SK-N-SH treated with all-trans-retinoic acid at 6 μM for 48 hours (cell line): ENCODE measurements at regions not wholly inside any gene's neighbourhood (a gene's known extent, or its start where the extent isn't known, plus 50 kb on each side); places are given as distances from the start of the nearest gene placed in this dataset.

Source experiments
- ATAC-seq: fragments of 200-7000 bp; cut with Tn5 transposase; 3 replicates; pipeline ENCODE4 v1.9.1; 2020; ENCODE audit warnings: mild to moderate bottlenecking, moderate library complexity
- BACH2 ChIP-seq: fragments of 250-450 bp; sonication (Bioruptor Pico); IDR thresholded peaks from 2 replicates; pipeline ENCODE4 v1.9.0; 2021; ENCODE audit warnings: mild to moderate bottlenecking, borderline replicate concordance
- CSDC2 ChIP-seq: fragments of 250-450 bp; sonication (Bioruptor Pico); IDR thresholded peaks from 2 replicates; pipeline ENCODE4 v1.5.0; 2020; ENCODE audit warnings: mild to moderate bottlenecking, moderate library complexity
- CSRNP3 ChIP-seq: fragments of 250-450 bp; sonication (Bioruptor Pico); IDR thresholded peaks from 2 replicates; pipeline ENCODE4 v1.5.1; 2021; ENCODE audit warnings: mild to moderate bottlenecking, moderate library complexity
- GLIS3 ChIP-seq: fragments of 250-450 bp; sonication (Bioruptor Pico); IDR thresholded peaks from 2 replicates; pipeline ENCODE4 v1.5.0; 2020; ENCODE audit warnings: mild to moderate bottlenecking, moderate library complexity
- ISL1 ChIP-seq: fragments of 250-450 bp; sonication (Bioruptor Pico); IDR thresholded peaks from 2 replicates; pipeline ENCODE4 v2.1.2; 2022; ENCODE audit warnings: mild to moderate bottlenecking, moderate library complexity
- OSR1 ChIP-seq: fragments of 250-450 bp; sonication (Bioruptor Pico); IDR thresholded peaks from 2 replicates; pipeline ENCODE4 v1.8.0; 2022; ENCODE audit warnings: moderate library complexity, mild to moderate bottlenecking, inconsistent platforms
- PPARA ChIP-seq: fragments of 250-450 bp; sonication (Bioruptor Pico); IDR thresholded peaks from 2 replicates; pipeline ENCODE4 v1.5.0; 2020; ENCODE audit warnings: mild to moderate bottlenecking, borderline replicate concordance
- RARB ChIP-seq: fragments of 250-450 bp; sonication (Bioruptor Pico); IDR thresholded peaks from 2 replicates; pipeline ENCODE4 v1.8.0; 2021; ENCODE audit warnings: mild to moderate bottlenecking, moderate library complexity
- SNAI2 ChIP-seq: fragments of 250-450 bp; sonication (Bioruptor Pico); IDR thresholded peaks from 2 replicates; pipeline ENCODE4 v1.5.0; 2020; ENCODE audit warnings: mild to moderate bottlenecking, moderate library complexity
- TCF4 ChIP-seq: fragments of 250-450 bp; sonication (Bioruptor Pico); IDR thresholded peaks from 2 replicates; pipeline ENCODE4 v1.8.0; 2021; ENCODE audit warnings: mild to moderate bottlenecking, moderate library complexity, borderline replicate concordance
- TOX ChIP-seq: fragments of 250-450 bp; sonication (Bioruptor Pico); IDR thresholded peaks from 2 replicates; pipeline ENCODE4 v1.8.0; 2021; ENCODE audit warnings: mild to moderate bottlenecking, moderate library complexity, borderline replicate concordance
- TSHZ2 ChIP-seq: fragments of 250-450 bp; sonication (Bioruptor Pico); IDR thresholded peaks from 2 replicates; pipeline ENCODE4 v1.5.0; 2020; ENCODE audit warnings: mild to moderate bottlenecking, moderate library complexity
- ZC3H10 ChIP-seq: fragments of 250-450 bp; sonication (Bioruptor Pico); IDR thresholded peaks from 2 replicates; pipeline ENCODE4 v1.5.1; 2021; ENCODE audit warnings: mild to moderate bottlenecking, moderate library complexity
- ZFP3 ChIP-seq: fragments of 250-450 bp; sonication (Bioruptor Pico); IDR thresholded peaks from 2 replicates; pipeline ENCODE4 v1.5.0; 2020; ENCODE audit warnings: mild to moderate bottlenecking, moderate library complexity
- ZFP30 ChIP-seq: fragments of 450-650 bp; formaldehyde crosslinking; IDR thresholded peaks from 2 replicates; pipeline ENCODE4 v1.5.0; 2022; ENCODE audit warnings: mild to moderate bottlenecking, moderate library complexity
- ZNF565 ChIP-seq: fragments of 450-650 bp; formaldehyde crosslinking; conservative IDR thresholded peaks from 2 replicates; pipeline ENCODE4 v1.5.0; 2020; ENCODE audit warnings: low read depth, mild to moderate bottlenecking, moderate library complexity
- ZNF70 ChIP-seq: fragments of 450-650 bp; formaldehyde crosslinking; IDR thresholded peaks from 2 replicates; pipeline ENCODE4 v1.5.0; 2020; ENCODE audit warnings: mild to moderate bottlenecking, moderate library complexity
- ZNF8 ChIP-seq: fragments of 450-650 bp; formaldehyde crosslinking; IDR thresholded peaks from 2 replicates; pipeline ENCODE4 v1.5.0; 2020; ENCODE audit warnings: mild to moderate bottlenecking, moderate library complexity
- TF ChIP-seq, protein P1 (sequence below): fragments of 250-450 bp; sonication (Bioruptor Pico); IDR thresholded peaks from 2 replicates; pipeline ENCODE4 v1.8.0; 2020; ENCODE audit warnings: mild to moderate bottlenecking, moderate library complexity, borderline replicate concordance
- TF ChIP-seq, protein P2 (sequence below): fragments of 250-450 bp; sonication (Bioruptor Pico); IDR thresholded peaks from 2 replicates; pipeline ENCODE4 v1.8.0; 2021; ENCODE audit warnings: low read depth, mild to moderate bottlenecking, moderate library complexity, borderline replicate concordance

DNA sequence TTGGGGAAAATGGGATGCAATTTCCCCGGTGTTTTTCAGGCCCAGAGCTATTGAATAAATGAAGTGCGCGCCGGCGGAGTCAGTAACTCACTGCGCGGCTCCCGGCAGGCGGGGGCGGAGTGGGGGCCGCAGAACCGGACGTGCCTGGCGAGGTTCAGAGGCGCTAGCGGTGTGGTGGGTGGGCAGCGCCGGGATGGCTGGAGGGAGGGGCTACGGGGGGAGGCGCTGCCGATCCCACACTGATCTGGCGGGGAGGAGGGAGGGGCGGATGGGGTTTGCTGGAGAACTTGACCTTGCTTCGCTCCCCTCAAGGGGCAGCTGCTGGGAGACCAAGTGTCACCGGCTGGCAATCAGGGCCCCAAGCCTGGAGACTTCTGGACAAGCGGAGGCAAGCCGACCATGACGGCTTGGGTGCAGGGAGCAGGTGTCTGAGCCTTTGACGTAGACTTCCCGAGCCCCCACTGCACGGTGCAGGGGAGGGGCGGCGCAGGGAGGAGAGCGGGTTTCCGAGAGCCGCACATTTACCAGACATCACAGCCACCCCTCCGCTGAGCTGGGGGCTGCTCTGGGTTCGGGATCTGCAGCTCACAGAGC, 174.1 kb upstream of the RTL1 start:
- no peak for ATAC-seq
- no peak for TF ChIP-seq ZNF565 (CRISPR knock-in tag)
- TF ChIP-seq, protein P1, sequence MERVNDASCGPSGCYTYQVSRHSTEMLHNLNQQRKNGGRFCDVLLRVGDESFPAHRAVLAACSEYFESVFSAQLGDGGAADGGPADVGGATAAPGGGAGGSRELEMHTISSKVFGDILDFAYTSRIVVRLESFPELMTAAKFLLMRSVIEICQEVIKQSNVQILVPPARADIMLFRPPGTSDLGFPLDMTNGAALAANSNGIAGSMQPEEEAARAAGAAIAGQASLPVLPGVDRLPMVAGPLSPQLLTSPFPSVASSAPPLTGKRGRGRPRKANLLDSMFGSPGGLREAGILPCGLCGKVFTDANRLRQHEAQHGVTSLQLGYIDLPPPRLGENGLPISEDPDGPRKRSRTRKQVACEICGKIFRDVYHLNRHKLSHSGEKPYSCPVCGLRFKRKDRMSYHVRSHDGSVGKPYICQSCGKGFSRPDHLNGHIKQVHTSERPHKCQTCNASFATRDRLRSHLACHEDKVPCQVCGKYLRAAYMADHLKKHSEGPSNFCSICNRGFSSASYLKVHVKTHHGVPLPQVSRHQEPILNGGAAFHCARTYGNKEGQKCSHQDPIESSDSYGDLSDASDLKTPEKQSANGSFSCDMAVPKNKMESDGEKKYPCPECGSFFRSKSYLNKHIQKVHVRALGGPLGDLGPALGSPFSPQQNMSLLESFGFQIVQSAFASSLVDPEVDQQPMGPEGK (CRISPR knock-in tag), result peak; percentile 41; the same call in 1 of the 2 replicates

DNA sequence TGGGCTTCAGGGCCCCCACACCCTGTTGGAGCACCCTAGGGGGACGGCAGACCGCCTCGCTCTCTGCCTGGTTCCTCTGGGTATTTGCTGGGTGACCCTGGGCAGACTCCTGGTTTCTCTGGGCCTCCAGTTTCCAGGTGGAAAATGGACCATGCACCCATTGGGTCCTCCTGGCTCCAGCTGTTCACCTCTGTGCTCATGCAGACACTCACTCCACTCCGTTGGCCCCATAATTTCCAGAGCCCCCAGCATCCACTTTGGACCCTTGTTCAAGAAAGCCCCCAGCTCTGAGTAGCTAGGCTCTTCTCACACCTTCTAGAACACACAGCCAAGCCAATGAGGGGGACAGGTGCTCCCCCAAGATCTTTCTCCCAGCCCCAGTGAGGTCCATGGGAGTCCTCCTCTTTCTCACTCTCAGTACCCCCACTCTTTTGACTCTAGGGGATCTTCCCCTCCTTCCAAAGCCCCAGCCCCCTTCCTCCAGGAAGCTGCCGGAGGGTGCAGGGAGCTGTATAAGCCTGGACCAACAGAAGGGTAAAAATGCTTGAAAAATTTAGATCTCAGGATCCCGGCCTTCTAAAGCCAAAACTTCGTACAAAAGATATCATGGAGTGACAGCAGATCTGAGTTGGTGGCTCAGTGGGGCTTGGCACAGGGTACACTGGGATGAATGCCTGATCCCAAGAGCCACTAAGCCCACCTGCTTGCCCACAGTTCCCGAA, 174.8 kb upstream of the RTL1 start:
- no peak for TF ChIP-seq TCF4 (CRISPR knock-in tag)
- no peak for TF ChIP-seq OSR1 (CRISPR knock-in tag)
- TF ChIP-seq SNAI2, result no peak
- no peak for TF ChIP-seq CSDC2 (CRISPR knock-in tag)
- TF ChIP-seq ISL1 (CRISPR knock-in tag), result no peak
- TF ChIP-seq, protein P1 (CRISPR knock-in tag), result no peak
- no peak for TF ChIP-seq BACH2
- no peak for TF ChIP-seq RARB (CRISPR knock-in tag)
- TF ChIP-seq, protein P2, sequence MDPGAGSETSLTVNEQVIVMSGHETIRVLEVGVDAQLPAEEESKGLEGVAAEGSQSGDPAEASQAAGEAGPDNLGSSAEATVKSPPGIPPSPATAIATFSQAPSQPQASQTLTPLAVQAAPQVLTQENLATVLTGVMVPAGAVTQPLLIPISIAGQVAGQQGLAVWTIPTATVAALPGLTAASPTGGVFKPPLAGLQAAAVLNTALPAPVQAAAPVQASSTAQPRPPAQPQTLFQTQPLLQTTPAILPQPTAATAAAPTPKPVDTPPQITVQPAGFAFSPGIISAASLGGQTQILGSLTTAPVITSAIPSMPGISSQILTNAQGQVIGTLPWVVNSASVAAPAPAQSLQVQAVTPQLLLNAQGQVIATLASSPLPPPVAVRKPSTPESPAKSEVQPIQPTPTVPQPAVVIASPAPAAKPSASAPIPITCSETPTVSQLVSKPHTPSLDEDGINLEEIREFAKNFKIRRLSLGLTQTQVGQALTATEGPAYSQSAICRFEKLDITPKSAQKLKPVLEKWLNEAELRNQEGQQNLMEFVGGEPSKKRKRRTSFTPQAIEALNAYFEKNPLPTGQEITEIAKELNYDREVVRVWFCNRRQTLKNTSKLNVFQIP (CRISPR knock-in tag), result no peak
- no peak for TF ChIP-seq ZNF8 (CRISPR knock-in tag)
- no peak for TF ChIP-seq ZFP30
- no peak for TF ChIP-seq TSHZ2
- no peak for ATAC-seq

DNA sequence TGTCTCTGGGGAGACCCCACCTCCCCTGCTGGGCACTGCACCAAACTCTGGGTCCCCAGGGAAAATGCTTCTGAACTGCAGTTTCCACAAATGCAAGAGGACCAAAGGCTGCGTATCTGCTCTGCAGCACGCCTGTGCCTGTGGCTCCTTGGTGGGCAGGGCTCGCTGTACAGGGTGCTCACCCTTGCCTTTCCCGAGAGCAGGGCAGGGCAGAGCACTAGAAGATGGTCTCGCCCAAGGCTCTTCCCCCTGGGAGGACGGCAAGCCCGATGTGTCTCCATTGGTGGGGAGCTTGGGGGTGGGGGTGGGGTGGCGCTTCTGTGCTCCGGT, 175.3 kb upstream of the RTL1 start:
- TF ChIP-seq RARB (CRISPR knock-in tag), result no peak
- ATAC-seq, result no peak

GRCh38 chr14:101080922-101081593, 177.5 kb upstream of the RTL1 start:
- ATAC-seq, result no peak
- no peak for TF ChIP-seq SNAI2
- no peak for TF ChIP-seq TOX (CRISPR knock-in tag)
- TF ChIP-seq ZFP3 (CRISPR knock-in tag), result no peak
- no peak for TF ChIP-seq PPARA (CRISPR knock-in tag)
- no peak for TF ChIP-seq RARB (CRISPR knock-in tag)
- TF ChIP-seq CSRNP3 (CRISPR knock-in tag), result no peak
- TF ChIP-seq, protein P1 (CRISPR knock-in tag), result no peak
- no peak for TF ChIP-seq ZNF8 (CRISPR knock-in tag)
- no peak for TF ChIP-seq BACH2
- no peak for TF ChIP-seq OSR1 (CRISPR knock-in tag)
- TF ChIP-seq, protein P2 (CRISPR knock-in tag), result no peak
- TF ChIP-seq GLIS3 (CRISPR knock-in tag), result no peak
- TF ChIP-seq ZNF565 (CRISPR knock-in tag), result no peak
- no peak for TF ChIP-seq ISL1 (CRISPR knock-in tag)
- TF ChIP-seq ZC3H10 (CRISPR knock-in tag), result no peak
- TF ChIP-seq ZNF70 (CRISPR knock-in tag), result no peak
